ENCODE measurements at regions not wholly inside any gene's neighbourhood (a gene's known extent, or its start where the extent isn't known, plus 50 kb on each side); places are given as distances from the start of the nearest gene placed in this dataset.

DNA sequence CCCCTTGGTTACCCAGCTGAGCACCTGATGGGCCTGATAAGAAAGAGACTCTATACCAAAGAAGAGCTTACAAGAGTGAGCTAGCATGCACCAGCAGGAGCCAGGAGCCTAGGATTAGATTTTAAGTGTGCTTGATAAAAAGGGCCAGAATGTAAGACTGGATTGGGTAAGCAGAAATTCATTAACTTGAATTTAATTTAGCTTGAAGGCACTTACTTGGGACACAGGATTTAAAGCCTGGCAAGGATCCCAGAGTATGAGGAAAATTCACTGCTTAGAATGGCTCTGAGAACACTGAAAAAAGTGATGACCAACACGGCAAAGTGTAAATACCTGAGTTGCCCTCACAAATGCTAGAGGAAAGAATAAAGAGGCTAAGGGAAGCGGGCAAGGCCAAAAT is 91.3 kb upstream of the RBBP8 start:
- TF ChIP-seq, protein P1, sequence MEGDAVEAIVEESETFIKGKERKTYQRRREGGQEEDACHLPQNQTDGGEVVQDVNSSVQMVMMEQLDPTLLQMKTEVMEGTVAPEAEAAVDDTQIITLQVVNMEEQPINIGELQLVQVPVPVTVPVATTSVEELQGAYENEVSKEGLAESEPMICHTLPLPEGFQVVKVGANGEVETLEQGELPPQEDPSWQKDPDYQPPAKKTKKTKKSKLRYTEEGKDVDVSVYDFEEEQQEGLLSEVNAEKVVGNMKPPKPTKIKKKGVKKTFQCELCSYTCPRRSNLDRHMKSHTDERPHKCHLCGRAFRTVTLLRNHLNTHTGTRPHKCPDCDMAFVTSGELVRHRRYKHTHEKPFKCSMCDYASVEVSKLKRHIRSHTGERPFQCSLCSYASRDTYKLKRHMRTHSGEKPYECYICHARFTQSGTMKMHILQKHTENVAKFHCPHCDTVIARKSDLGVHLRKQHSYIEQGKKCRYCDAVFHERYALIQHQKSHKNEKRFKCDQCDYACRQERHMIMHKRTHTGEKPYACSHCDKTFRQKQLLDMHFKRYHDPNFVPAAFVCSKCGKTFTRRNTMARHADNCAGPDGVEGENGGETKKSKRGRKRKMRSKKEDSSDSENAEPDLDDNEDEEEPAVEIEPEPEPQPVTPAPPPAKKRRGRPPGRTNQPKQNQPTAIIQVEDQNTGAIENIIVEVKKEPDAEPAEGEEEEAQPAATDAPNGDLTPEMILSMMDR (IDR thresholded peaks at IDR 0.05; ENCODE audit: insufficient read depth, low read length), result no peak
- TF ChIP-seq POLR2AphosphoS5 (IDR thresholded peaks at IDR 0.05; ENCODE audit: low read depth) (no peak), GABPA (IDR thresholded peaks at IDR 0.05; ENCODE audit: low read depth) (no peak)
- TF ChIP-seq, protein P2, sequence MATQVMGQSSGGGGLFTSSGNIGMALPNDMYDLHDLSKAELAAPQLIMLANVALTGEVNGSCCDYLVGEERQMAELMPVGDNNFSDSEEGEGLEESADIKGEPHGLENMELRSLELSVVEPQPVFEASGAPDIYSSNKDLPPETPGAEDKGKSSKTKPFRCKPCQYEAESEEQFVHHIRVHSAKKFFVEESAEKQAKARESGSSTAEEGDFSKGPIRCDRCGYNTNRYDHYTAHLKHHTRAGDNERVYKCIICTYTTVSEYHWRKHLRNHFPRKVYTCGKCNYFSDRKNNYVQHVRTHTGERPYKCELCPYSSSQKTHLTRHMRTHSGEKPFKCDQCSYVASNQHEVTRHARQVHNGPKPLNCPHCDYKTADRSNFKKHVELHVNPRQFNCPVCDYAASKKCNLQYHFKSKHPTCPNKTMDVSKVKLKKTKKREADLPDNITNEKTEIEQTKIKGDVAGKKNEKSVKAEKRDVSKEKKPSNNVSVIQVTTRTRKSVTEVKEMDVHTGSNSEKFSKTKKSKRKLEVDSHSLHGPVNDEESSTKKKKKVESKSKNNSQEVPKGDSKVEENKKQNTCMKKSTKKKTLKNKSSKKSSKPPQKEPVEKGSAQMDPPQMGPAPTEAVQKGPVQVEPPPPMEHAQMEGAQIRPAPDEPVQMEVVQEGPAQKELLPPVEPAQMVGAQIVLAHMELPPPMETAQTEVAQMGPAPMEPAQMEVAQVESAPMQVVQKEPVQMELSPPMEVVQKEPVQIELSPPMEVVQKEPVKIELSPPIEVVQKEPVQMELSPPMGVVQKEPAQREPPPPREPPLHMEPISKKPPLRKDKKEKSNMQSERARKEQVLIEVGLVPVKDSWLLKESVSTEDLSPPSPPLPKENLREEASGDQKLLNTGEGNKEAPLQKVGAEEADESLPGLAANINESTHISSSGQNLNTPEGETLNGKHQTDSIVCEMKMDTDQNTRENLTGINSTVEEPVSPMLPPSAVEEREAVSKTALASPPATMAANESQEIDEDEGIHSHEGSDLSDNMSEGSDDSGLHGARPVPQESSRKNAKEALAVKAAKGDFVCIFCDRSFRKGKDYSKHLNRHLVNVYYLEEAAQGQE (IDR thresholded peaks at IDR 0.05; ENCODE audit: insufficient replicate concordance, low read depth), result no peak

Data from HL-60 (cell line).